ENCODE measurements at regions not wholly inside any gene's neighbourhood (a gene's known extent, or its start where the extent isn't known, plus 50 kb on each side); places are given as distances from the start of the nearest gene placed in this dataset.

- TF ChIP-seq EZH2 (IDR thresholded peaks at IDR 0.05; ENCODE audit: insufficient read depth, poor library complexity, severe bottlenecking), result no peak
- TF ChIP-seq EZH2phosphoT487 (IDR thresholded peaks at IDR 0.05; ENCODE audit: insufficient read depth, low read depth), result no peak
These were observed 233.6 kb upstream of the PTBP2 start for GRCh38 chr1:96487971-96488370.
